SK-N-SH treated with all-trans-retinoic acid at 6 μM for 48 hours (cell line): ENCODE measurements at regions not wholly inside any gene's neighbourhood (a gene's known extent, or its start where the extent isn't known, plus 50 kb on each side); places are given as distances from the start of the nearest gene placed in this dataset.

Source experiments
- BACH2 ChIP-seq: fragments of 250-450 bp; sonication (Bioruptor Pico); IDR thresholded peaks from 2 replicates; pipeline ENCODE4 v1.9.0; 2021; ENCODE audit warnings: mild to moderate bottlenecking, borderline replicate concordance
- ESRRG ChIP-seq: fragments of 250-450 bp; sonication (Bioruptor Pico); IDR thresholded peaks from 2 replicates; pipeline ENCODE4 v1.6.1; 2021; ENCODE audit warnings: mild to moderate bottlenecking

DNA sequence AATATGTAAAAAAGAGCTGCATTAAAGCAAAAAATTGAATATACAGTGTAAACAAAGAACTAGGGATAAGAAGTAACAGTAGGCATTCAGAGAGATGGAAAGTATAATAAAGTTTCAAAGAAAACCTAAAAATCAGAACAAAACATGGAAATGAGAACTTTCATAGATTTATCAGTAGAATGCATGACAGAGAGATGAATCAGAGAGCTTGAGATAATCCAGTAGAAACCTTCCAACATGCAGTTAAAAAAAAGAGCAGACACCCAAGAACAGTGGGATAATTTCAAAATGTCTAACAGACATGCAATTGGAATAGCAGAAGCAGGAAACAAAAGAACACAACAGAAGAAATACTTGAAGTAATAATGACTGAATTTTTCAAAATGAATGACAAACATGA lies 1384.2 kb downstream of the CDH11 start:
- TF ChIP-seq BACH2 (CRISPR knock-in tag) (no peak), ESRRG (CRISPR knock-in tag) (no peak)
